Cerebellar nuclear complex (tissue), 1 donor: ENCODE measurements at regions not wholly inside any gene's neighbourhood (a gene's known extent, or its start where the extent isn't known, plus 50 kb on each side); places are given as distances from the start of the nearest gene placed in this dataset.
"Not testable (repeated sequence)": the region's sequence is repeated elsewhere in the genome, so short reads cannot be mapped to it uniquely, and the experiment has no call there.

Experiments
- DNase-seq, 2 experiments: peaks; one replicate each; lab custom pipeline; 2025; lab: John Stamatoyannopoulos, UW

- DNase-seq = no peak
Measured at GRCh38 chr11:129729216-129729615, 86.4 kb upstream of the TMEM45B start.

- DNase-seq = no peak
Measured at GRCh38 chr11:129729823-129730222, 85.8 kb upstream of the TMEM45B start.

- DNase-seq = no peak
Measured at GRCh38 chr11:129731316-129731715, 84.3 kb upstream of the TMEM45B start.

- DNase-seq = no peak
Measured at GRCh38 chr11:129732941-129733340, 82.7 kb upstream of the TMEM45B start.

GRCh38 chr11:129733384-129733783 lies 82.3 kb upstream of the TMEM45B start:
- no peak for DNase-seq

- DNase-seq = no peak
Measured at GRCh38 chr11:129733981-129734380, 81.7 kb upstream of the TMEM45B start.

GRCh38 chr11:129734654-129735053 lies 81.0 kb upstream of the TMEM45B start:
- no peak for DNase-seq

- DNase-seq = no peak
Measured at GRCh38 chr11:129737831-129738230, 77.8 kb upstream of the TMEM45B start.

GRCh38 chr11:129738242-129738641 lies 77.4 kb upstream of the TMEM45B start:
- DNase-seq = no peak

- no peak for DNase-seq
Measured at GRCh38 chr11:129739339-129739738, 76.3 kb upstream of the TMEM45B start.

- DNase-seq = no peak
Measured at GRCh38 chr11:129740125-129740719, 75.4 kb upstream of the TMEM45B start.

DNA sequence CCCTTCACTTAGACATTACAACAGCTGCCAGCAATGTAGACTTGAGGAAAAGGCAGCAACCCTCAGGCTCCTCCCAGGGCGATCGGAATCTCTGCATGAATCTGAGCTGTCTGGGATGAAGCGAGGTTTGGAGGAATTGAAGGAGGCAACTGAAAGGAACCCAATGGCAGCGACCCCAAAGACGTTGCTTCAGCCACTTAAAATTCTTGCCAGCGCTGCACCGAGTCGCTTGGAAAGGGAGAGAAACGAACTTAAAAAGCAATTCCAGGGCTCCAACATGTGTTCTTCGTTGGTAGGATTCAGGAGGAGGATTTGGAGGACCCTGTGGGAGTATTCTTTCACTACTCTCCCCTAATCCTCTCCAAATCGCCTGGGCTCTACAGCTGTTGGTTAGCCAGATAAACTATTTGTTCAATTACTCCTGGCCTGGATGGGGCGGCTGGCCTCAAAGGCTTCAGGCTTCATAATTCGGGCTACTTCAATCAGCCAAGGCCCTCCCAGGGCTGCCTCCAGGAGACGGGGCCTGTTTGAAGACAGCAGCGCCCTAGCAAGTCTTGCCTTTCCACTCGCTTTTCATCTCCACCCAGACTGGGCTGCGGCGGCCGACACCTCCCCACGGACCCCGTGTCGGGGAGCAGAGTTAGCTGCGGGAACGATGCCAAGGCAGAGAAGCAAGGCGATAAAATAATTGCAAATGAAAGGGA lies 72.4 kb upstream of the TMEM45B start:
- DNase-seq = no peak

- DNase-seq = no peak
Measured at GRCh38 chr11:129747071-129747470, 68.6 kb upstream of the TMEM45B start.

GRCh38 chr11:129749141-129749540 lies 66.5 kb upstream of the TMEM45B start:
- DNase-seq = no peak

DNA sequence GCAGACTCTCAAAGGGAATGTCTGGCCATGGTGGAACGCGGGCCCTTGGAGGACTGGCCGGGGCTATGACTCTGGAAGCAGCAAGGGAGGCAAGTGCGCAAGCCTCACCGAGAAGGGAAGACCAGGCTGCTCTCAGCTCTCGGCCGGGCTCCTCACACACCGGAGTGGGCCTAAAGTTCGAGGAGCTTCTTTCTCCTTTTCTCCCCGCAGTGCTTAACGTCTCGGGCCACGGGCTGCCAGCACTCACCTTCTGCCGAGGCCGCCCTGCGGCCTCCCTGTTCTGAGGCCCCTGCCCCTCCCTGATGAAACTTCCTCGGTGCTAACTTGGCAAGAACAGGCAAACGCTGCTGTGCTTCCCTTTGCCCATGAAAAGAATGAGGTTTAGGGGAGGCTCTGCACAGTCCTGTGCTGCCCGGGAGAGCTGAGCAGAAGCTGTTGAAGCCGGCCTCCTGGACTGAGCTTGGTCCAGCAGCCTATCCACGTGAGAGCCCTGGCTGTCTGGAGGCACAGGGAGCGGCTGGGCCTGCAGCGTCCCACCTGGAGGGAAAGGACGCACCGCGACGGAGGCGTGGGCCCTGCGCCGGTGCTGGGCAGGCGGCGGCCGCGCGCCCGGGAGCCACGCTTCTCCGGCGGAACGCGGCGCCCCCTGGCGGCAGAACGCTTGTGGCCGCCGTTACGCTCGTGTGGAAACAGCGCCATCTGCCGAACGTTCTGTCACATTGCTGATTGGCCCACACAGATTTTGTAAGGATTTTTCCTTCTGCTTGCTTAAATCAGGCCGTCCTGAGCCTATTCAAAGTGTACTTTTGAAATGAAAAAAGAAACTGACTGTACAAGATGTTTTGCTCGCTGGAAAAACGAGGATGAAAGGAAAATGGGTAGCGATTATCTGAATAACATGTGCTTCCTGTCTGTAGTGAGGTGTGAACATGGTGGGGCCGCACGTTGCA lies 65.0 kb upstream of the TMEM45B start:
- DNase-seq = peak in 1 of 2 experiments; percentile 4

DNA sequence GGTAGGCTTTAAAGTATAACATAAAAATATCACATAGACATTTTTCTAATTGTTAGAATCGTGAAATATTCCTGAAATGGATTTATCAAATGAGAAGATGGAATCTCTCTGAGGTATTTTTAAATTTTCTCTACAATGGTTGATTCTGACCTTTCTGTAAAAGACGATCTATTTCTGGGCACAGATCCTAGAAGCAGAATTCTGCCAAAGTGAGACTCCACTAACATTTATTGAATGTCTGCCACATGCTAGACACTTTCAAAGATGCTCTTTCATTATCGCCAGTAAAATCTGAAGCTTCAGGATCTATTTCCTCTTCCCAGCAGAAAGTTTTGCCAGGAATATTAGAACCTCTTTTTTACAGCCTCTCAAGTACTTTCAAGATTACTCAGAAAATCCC lies 64.1 kb upstream of the TMEM45B start:
- no peak for DNase-seq

GRCh38 chr11:129763569-129763968 lies 52.1 kb upstream of the TMEM45B start:
- DNase-seq = not testable (repeated sequence)

DNA sequence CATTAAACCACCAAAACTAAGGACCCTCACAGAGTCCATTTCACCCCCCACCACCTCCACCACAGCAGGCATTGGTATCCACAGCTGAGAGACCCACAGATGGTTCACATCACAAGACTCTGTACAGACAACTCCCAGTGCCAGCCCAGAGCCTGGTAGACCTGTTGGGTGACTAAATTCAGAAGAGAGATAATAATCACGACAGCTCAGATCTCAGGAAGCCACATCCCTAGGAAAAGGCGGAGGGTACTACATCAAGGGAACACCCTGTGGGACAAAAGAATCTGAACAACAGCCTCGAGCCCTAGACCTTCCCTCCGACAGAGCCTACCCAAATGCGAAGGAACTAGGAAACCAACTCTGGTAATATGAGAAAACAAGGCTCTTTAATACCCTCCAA lies 51.4 kb upstream of the TMEM45B start:
- not testable (repeated sequence) for DNase-seq
